IMR-90 (cell line): ENCODE measurements at regions not wholly inside any gene's neighbourhood (a gene's known extent, or its start where the extent isn't known, plus 50 kb on each side); places are given as distances from the start of the nearest gene placed in this dataset.

Experiments
- ATAC-seq: fragments of 200-7000 bp; cut with Tn5 transposase; 2 replicates; pipeline ENCODE4 v1.9.1; 2020; ENCODE audit warnings: low read depth, mild to moderate bottlenecking, moderate library complexity
- BruUV-seq: library from RNA; stranded (reverse); fragments of 400-500 nt; replicated peaks from 2 replicates; lab custom pipeline; 2021; lab: Mats Ljungman, UMichigan
- CTCF ChIA-PET: fragments of 300-600 bp; formaldehyde crosslinking; extraction: SDS; loops from one replicate; lab custom pipeline; 2021; ENCODE audit warnings: antibody characterized with exemption; lab: Yijun Ruan, JAX
- POLR2A ChIA-PET: fragments of 300-600 bp; sonication (Branson Sonifier 250); formaldehyde crosslinking; loops from one replicate; lab custom pipeline; 2022; ENCODE audit warnings: antibody characterized with exemption; ENCODE audit not compliant: unreplicated experiment; lab: Charles Lee
- DNase-seq: peaks from one replicate; pipeline ENCODE4 v3.0.0; 2013
- H2AFZ ChIP-seq: replicated peaks from 2 replicates; pipeline ENCODE3; 2013; ENCODE audit warnings: low read length, mild to moderate bottlenecking; ENCODE audit not compliant: poor library complexity
- H2AK5ac ChIP-seq: 2 replicates; pipeline ENCODE4 v1.6.1; 2013; ENCODE audit warnings: low read depth, low read length, inconsistent platforms
- H2AK9ac ChIP-seq: replicated peaks from 2 replicates; pipeline ENCODE3; 2013; ENCODE audit warnings: mild to moderate bottlenecking, low read depth, low read length, moderate library complexity; ENCODE audit not compliant: poor library complexity
- H2BK120ac ChIP-seq: 2 replicates; pipeline ENCODE4 v1.6.1; 2013; ENCODE audit warnings: low read depth, low read length, inconsistent platforms
- H2BK15ac ChIP-seq: 3 replicates; pipeline ENCODE4 v1.6.1; 2013; ENCODE audit warnings: low read depth, low read length, inconsistent platforms
- H2BK20ac ChIP-seq: 2 replicates; pipeline ENCODE4 v1.6.1; 2013; ENCODE audit warnings: low read depth, mild to moderate bottlenecking, inconsistent platforms, low read length, moderate library complexity
- H2BK5ac ChIP-seq: 2 replicates; pipeline ENCODE4 v1.6.1; 2013; ENCODE audit warnings: mild to moderate bottlenecking, low read depth, low read length, inconsistent platforms; ENCODE audit not compliant: poor library complexity, severe bottlenecking
- H3K14ac ChIP-seq: replicated peaks from 2 replicates; pipeline ENCODE4 v1.6.1; 2013; ENCODE audit warnings: low read depth, low read length, inconsistent platforms
- H3K18ac ChIP-seq: 2 replicates; pipeline ENCODE4 v1.6.1; 2013; ENCODE audit warnings: low read depth, low read length, control low read depth
- H3K23ac ChIP-seq: 2 replicates; pipeline ENCODE4 v1.6.1; 2013; ENCODE audit warnings: low read depth, low read length, inconsistent platforms
- H3K27ac ChIP-seq: 2 replicates; pipeline ENCODE4 v1.5.1; 2013; ENCODE audit warnings: mild to moderate bottlenecking, control low read depth, low read length; ENCODE audit not compliant: insufficient read depth
- H3K27me3 ChIP-seq: 2 replicates; pipeline ENCODE4 v1.6.1; 2013; ENCODE audit warnings: low read length; ENCODE audit not compliant: control insufficient read depth, insufficient read depth
- H3K36me3 ChIP-seq: 2 replicates; pipeline ENCODE4 v1.6.1; 2013; ENCODE audit warnings: low read length, mixed read lengths; ENCODE audit not compliant: control insufficient read depth, insufficient read depth
- H3K4ac ChIP-seq: 2 replicates; pipeline ENCODE4 v1.6.1; 2013; ENCODE audit warnings: low read depth, low read length, inconsistent platforms
- H3K4me1 ChIP-seq: 2 replicates; pipeline ENCODE4 v1.6.1; 2013; ENCODE audit warnings: low read length, mixed read lengths; ENCODE audit not compliant: control insufficient read depth, insufficient read depth
- H3K4me2 ChIP-seq: 2 replicates; pipeline ENCODE4 v1.6.1; 2013; ENCODE audit warnings: low read depth, mild to moderate bottlenecking, control low read depth, low read length, moderate library complexity
- H3K4me3 ChIP-seq: 2 replicates; pipeline ENCODE4 v1.5.1; 2013; ENCODE audit warnings: low read depth, mild to moderate bottlenecking, control low read depth, low read length, moderate library complexity; ENCODE audit not compliant: insufficient read depth
- H3K56ac ChIP-seq: 2 replicates; pipeline ENCODE4 v1.6.1; 2013; ENCODE audit warnings: low read length, inconsistent platforms; ENCODE audit not compliant: insufficient read depth; ENCODE audit errors: extremely low read depth
- H3K79me1 ChIP-seq, 2 experiments: 2 replicates each; pipeline ENCODE4 v1.6.1; 2013; ENCODE audit warnings: low read length in 2 of 2, inconsistent platforms in 1 of 2, low read depth in 1 of 2
- H3K9ac ChIP-seq: 2 replicates; pipeline ENCODE4 v1.6.1; 2013; ENCODE audit warnings: low read depth, low read length, control low read depth
- H3K9me1 ChIP-seq: 2 replicates; pipeline ENCODE4 v1.6.1; 2013; ENCODE audit warnings: low read length, inconsistent platforms; ENCODE audit not compliant: insufficient read depth
- H3K9me3 ChIP-seq: 2 replicates; pipeline ENCODE4 v1.6.1; 2013; ENCODE audit warnings: low read length; ENCODE audit not compliant: control insufficient read depth, insufficient read depth
- H4K20me1 ChIP-seq: 2 replicates; pipeline ENCODE4 v1.6.1; 2013; ENCODE audit warnings: low read length, inconsistent platforms; ENCODE audit not compliant: insufficient read depth
- H4K5ac ChIP-seq: 2 replicates; pipeline ENCODE4 v1.6.1; 2013; ENCODE audit warnings: mild to moderate bottlenecking, low read depth, low read length, control low read depth
- H4K8ac ChIP-seq, 2 experiments: 2 replicates each; pipeline ENCODE4 v1.6.1; 2013; ENCODE audit warnings: low read depth in 2 of 2, low read length in 2 of 2, control low read depth in 1 of 2, inconsistent platforms in 1 of 2
- H4K91ac ChIP-seq: 2 replicates; pipeline ENCODE4 v1.6.1; 2013; ENCODE audit warnings: low read depth, low read length, inconsistent platforms; ENCODE audit not compliant: insufficient read depth
- BHLHE40 ChIP-seq: fragments of 150-350 bp; IDR thresholded peaks from 2 replicates; pipeline ENCODE4 v1.6.1; 2016; ENCODE audit warnings: mild to moderate bottlenecking, low read depth, low read length
- CEBPB ChIP-seq: IDR thresholded peaks from 2 replicates; pipeline ENCODE4 v1.6.1; 2012; ENCODE audit warnings: low read depth, low read length, improper control_type of control experiment
- CHD1 ChIP-seq: IDR thresholded peaks from 2 replicates; pipeline ENCODE4 v1.6.1; 2012; ENCODE audit warnings: low read depth, low read length, improper control_type of control experiment
- CTCF ChIP-seq: conservative IDR thresholded peaks from 2 replicates; pipeline ENCODE4 v1.5.1; 2012; ENCODE audit warnings: mild to moderate bottlenecking, low read depth, low read length, improper control_type of control experiment
- ELK1 ChIP-seq: fragments of 150-350 bp; IDR thresholded peaks from 2 replicates; pipeline ENCODE4 v1.6.1; 2016; ENCODE audit warnings: low read depth, mild to moderate bottlenecking, low read length, moderate library complexity, borderline replicate concordance
- FOS ChIP-seq: fragments of 150-350 bp; IDR thresholded peaks from 2 replicates; pipeline ENCODE4 v1.6.1; 2016; ENCODE audit warnings: low read depth, low read length
- MAFK ChIP-seq: IDR thresholded peaks from 2 replicates; pipeline ENCODE4 v1.6.1; 2012; ENCODE audit warnings: low read depth, low read length, improper control_type of control experiment
- MAZ ChIP-seq: IDR thresholded peaks from 2 replicates; pipeline ENCODE4 v1.6.1; 2012; ENCODE audit warnings: low read depth, mild to moderate bottlenecking, low read length, improper control_type of control experiment, moderate library complexity, borderline replicate concordance
- MXI1 ChIP-seq: IDR thresholded peaks from 2 replicates; pipeline ENCODE4 v1.6.1; 2012; ENCODE audit warnings: low read depth, mild to moderate bottlenecking, low read length, moderate library complexity, borderline replicate concordance
- NFE2L2 ChIP-seq: fragments of 150-350 bp; IDR thresholded peaks from 2 replicates; pipeline ENCODE4 v1.6.1; 2016; ENCODE audit warnings: low read depth, mild to moderate bottlenecking, low read length
- POLR2A ChIP-seq: IDR thresholded peaks from 2 replicates; pipeline ENCODE4 v1.6.1; 2012; ENCODE audit warnings: mild to moderate bottlenecking, low read depth, low read length
- RAD21 ChIP-seq: IDR thresholded peaks from 2 replicates; pipeline ENCODE4 v1.6.1; 2012; ENCODE audit warnings: low read length, improper control_type of control experiment
- RCOR1 ChIP-seq: IDR thresholded peaks from 2 replicates; pipeline ENCODE4 v1.6.1; 2012; ENCODE audit warnings: mild to moderate bottlenecking, low read length, improper control_type of control experiment; ENCODE audit not compliant: insufficient replicate concordance
- RFX5 ChIP-seq: IDR thresholded peaks from 2 replicates; pipeline ENCODE4 v1.8.0; 2012; ENCODE audit warnings: low read depth, mild to moderate bottlenecking, low read length, moderate library complexity
- SMC3 ChIP-seq: fragments of 150-350 bp; IDR thresholded peaks from 2 replicates; pipeline ENCODE4 v1.6.1; 2016; ENCODE audit warnings: low read depth, mild to moderate bottlenecking, antibody characterized with exemption, low read length, moderate library complexity
- dilution Hi-C: fragments of 300-500 bp; cut with HindIII; formaldehyde crosslinking; loops from one replicate; pipeline ENCODE4 v1.14.3; 2018; ENCODE audit warnings: low sequenced_read_pairs; ENCODE audit not compliant: unreplicated experiment
- in situ Hi-C: fragments of 300-500 bp; cut with MboI; formaldehyde crosslinking; loops from 3 replicates; pipeline ENCODE4 v1.14.3; 2019; ENCODE audit warnings: low sequenced_read_pairs, inconsistent platforms, mixed read lengths
- intact Hi-C: fragments of 100-400 bp; cut with micrococcal nuclease; formaldehyde crosslinking; loops from 2 replicates; pipeline ENCODE4 v1.10.0; 2022
- TF ChIP-seq, protein P1 (sequence below): fragments of 150-350 bp; IDR thresholded peaks from 2 replicates; pipeline ENCODE4 v1.6.1; 2017; ENCODE audit warnings: mild to moderate bottlenecking, antibody characterized with exemption, low read length, low read depth

DNA sequence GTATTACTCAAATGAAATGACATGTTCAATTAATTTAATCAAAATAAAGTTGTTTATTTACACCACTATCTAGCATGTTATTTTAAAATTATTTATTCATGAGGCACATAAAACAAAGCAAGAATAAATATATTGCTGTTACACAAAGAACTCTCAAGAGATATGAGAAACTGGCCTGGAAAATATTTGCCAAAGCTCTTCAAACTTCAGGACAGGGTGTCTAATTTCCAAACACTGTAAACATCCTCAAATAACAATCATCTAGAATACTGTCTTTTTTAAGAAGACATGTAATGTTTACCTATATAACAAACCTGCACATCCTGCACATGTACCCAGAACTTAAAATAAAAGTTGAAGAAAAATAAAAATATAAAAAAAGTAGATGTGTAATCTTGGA is 876.6 kb downstream of the TUSC7 start:
- H4K91ac ChIP-seq = no peak overlapping the region
- no peak overlapping the region for H3K18ac ChIP-seq
- no peak overlapping the region for H2BK15ac ChIP-seq
- no peaks in the 10 kb centered on the region for H3K9me1 ChIP-seq
- no peak overlapping the region for H2AK5ac ChIP-seq
- H3K4me1 ChIP-seq = no peaks in the 10 kb centered on the region
- no peak overlapping the region for H2AK9ac ChIP-seq
- intact Hi-C loops = no loop called here
- H3K14ac ChIP-seq = no peak overlapping the region
- no peaks in the 10 kb centered on the region for H3K9me3 ChIP-seq
- no peak overlapping the region for H4K5ac ChIP-seq
- no peaks in the 10 kb centered on the region for H3K27me3 ChIP-seq
- no peak for TF ChIP-seq CHD1
- TF ChIP-seq FOS = no peak
- no peak for TF ChIP-seq RAD21
- TF ChIP-seq RCOR1 = no peak
- TF ChIP-seq MXI1 = no peak
- TF ChIP-seq ELK1 = no peak
- TF ChIP-seq MAFK = no peak
- TF ChIP-seq CEBPB = no peak
- TF ChIP-seq POLR2A = no peak
- TF ChIP-seq CTCF = no peak
- TF ChIP-seq RFX5 = no peak
- TF ChIP-seq NFE2L2 = no peak
- no peak for TF ChIP-seq MAZ
- no peak for TF ChIP-seq BHLHE40
- TF ChIP-seq SMC3 = no peak
- TF ChIP-seq, protein P1, sequence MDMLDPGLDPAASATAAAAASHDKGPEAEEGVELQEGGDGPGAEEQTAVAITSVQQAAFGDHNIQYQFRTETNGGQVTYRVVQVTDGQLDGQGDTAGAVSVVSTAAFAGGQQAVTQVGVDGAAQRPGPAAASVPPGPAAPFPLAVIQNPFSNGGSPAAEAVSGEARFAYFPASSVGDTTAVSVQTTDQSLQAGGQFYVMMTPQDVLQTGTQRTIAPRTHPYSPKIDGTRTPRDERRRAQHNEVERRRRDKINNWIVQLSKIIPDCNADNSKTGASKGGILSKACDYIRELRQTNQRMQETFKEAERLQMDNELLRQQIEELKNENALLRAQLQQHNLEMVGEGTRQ = no peak
- H3K27ac ChIP-seq = no peak overlapping the region
- ChIA-PET CTCF (interaction anchor here (1.3 kb wide), 1 partner anchor 9 kb away, joined by 3 read pairs; no protein-coding TSS in a partner anchor), POLR2A (no interaction called here)
- no peak overlapping the region for H3K9ac ChIP-seq
- H2BK120ac ChIP-seq = no peak overlapping the region
- H4K8ac ChIP-seq = no peak overlapping the region
- H3K4me2 ChIP-seq = no peak overlapping the region
- no peaks in the 10 kb centered on the region for H3K36me3 ChIP-seq
- no peak overlapping the region for H3K4ac ChIP-seq
- DNase-seq (no peak), ATAC-seq (no peak)
- no peak overlapping the region for H2BK20ac ChIP-seq
- no peaks in the 10 kb centered on the region for H3K79me1 ChIP-seq
- no peak overlapping the region for H3K56ac ChIP-seq
- no peak overlapping the region for H3K23ac ChIP-seq
- H2AFZ ChIP-seq = no peak overlapping the region
- BruUV-seq = no TSS peak
- in situ Hi-C loops = no loop called here
- no peak overlapping the region for H2BK5ac ChIP-seq
- dilution Hi-C loops = no loop called here
- no peaks in the 10 kb centered on the region for H4K20me1 ChIP-seq
- no peak overlapping the region for H3K4me3 ChIP-seq
